ENCODE measurements at regions not wholly inside any gene's neighbourhood (a gene's known extent, or its start where the extent isn't known, plus 50 kb on each side); places are given as distances from the start of the nearest gene placed in this dataset.

DNA sequence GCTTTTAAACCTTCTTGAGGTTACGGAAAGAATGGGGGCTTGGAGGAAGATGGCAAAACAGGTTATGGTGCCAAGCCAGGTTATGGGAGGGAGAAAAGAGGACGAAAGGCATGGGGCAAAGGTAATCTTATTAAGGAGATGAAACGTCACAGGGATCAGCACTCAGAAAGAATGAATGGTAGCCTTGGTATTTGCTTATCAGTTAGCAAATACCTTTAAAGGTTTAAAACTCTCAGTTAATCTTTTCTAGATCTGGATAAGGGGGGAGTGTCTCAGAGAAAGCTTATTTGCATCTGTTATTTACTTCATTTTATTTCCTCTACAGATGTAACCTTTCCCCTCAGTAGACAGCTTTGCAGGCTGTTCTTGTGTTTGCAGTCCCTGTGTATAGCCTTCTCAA lies 55.5 kb upstream of the EEF1E1 start:
- CTCF ChIA-PET (ENCODE audit: unreplicated experiment) = no interaction called here
- BruUV-seq (replicated peaks) = no TSS peak
- intact Hi-C loops (cut with micrococcal nuclease; ENCODE audit: unreplicated experiment) = no loop called here
- H3K4me3 ChIP-seq (ENCODE audit: low read depth, low read length, poor library complexity, severe bottlenecking) = no peak overlapping the region
- H4K20me1 ChIP-seq (ENCODE audit: insufficient read depth, low read length) = no peaks in the 10 kb centered on the region
- H3K4me1 ChIP-seq (ENCODE audit: insufficient read depth, low read length, poor library complexity, severe bottlenecking) = no peaks in the 10 kb centered on the region
- no peaks in the 10 kb centered on the region for H3K9me3 ChIP-seq (ENCODE audit: low read length)
- TF ChIP-seq, protein P1, sequence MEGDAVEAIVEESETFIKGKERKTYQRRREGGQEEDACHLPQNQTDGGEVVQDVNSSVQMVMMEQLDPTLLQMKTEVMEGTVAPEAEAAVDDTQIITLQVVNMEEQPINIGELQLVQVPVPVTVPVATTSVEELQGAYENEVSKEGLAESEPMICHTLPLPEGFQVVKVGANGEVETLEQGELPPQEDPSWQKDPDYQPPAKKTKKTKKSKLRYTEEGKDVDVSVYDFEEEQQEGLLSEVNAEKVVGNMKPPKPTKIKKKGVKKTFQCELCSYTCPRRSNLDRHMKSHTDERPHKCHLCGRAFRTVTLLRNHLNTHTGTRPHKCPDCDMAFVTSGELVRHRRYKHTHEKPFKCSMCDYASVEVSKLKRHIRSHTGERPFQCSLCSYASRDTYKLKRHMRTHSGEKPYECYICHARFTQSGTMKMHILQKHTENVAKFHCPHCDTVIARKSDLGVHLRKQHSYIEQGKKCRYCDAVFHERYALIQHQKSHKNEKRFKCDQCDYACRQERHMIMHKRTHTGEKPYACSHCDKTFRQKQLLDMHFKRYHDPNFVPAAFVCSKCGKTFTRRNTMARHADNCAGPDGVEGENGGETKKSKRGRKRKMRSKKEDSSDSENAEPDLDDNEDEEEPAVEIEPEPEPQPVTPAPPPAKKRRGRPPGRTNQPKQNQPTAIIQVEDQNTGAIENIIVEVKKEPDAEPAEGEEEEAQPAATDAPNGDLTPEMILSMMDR (conservative IDR thresholded peaks at IDR 0.05; ENCODE audit: low read length) = no peak
- TF ChIP-seq EZH2phosphoT487 (IDR thresholded peaks at IDR 0.05; ENCODE audit: borderline replicate concordance, low read depth, low read length) = no peak
- no peak overlapping the region for H2AFZ ChIP-seq (ENCODE audit: low read length)
- H3K27ac ChIP-seq (ENCODE audit: low read depth, low read length, poor library complexity, severe bottlenecking) = no peak overlapping the region
- H3K4me2 ChIP-seq (ENCODE audit: low read length) = no peak overlapping the region
- H3K79me2 ChIP-seq (ENCODE audit: insufficient read depth, low read depth, low read length) = no peaks in the 10 kb centered on the region
- H3K9me2 ChIP-seq (ENCODE audit: insufficient read depth, low read length) = no peaks in the 10 kb centered on the region
- POLR2A ChIA-PET = no interaction called here
- H3K36me3 ChIP-seq (ENCODE audit: insufficient read depth, low read length) = no peaks in the 10 kb centered on the region
- no peak for DNase-seq (ENCODE audit: low spot score)

DNA sequence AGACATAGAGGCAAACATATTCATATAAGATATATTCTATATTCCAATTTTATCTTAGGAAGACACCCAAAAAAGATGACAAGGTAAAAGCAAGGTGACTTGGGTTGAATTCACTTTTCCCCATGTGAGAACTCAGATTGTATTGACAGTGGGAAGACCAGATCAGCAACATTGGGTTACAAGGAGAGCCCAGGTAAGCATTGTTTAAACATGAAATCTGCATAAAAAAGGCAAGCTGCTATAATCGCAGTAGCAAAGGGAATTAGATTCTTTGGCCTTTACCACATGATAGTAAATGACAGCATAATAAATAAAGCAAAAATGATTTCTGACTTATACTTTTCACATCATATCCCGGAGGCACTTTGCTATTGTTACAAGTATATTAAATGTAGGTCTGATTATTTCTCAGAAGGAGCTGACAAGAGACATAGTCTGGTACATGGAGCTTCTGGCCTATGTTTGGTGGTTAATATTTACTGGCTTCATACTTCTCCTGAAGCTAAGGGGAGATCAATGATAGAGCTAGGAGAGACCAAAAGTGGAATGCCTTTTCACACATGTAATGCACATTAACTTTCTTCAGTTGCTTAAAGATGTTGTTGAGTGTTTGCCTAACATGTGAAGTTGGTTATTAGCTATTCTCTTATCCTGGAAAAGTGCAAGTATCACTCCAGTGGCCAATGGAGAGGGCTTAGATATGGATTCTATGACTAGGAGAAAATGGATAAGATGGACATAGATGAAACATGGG lies 53.1 kb upstream of the EEF1E1 start:
- Histone ChIP-seq H3K9me3 (ENCODE audit: low read length) (no peaks in the 10 kb centered on the region), H3K4me3 (ENCODE audit: low read depth, low read length, poor library complexity, severe bottlenecking) (no peak overlapping the region), H4K20me1 (ENCODE audit: insufficient read depth, low read length) (no peaks in the 10 kb centered on the region), H3K4me1 (ENCODE audit: insufficient read depth, low read length, poor library complexity, severe bottlenecking) (no peaks in the 10 kb centered on the region), H2AFZ (ENCODE audit: low read length) (no peak overlapping the region), H3K4me2 (ENCODE audit: low read length) (no peak overlapping the region), H3K79me2 (ENCODE audit: insufficient read depth, low read depth, low read length) (no peaks in the 10 kb centered on the region), H3K27ac (ENCODE audit: low read depth, low read length, poor library complexity, severe bottlenecking) (no peak overlapping the region), H3K9me2 (ENCODE audit: insufficient read depth, low read length) (no peaks in the 10 kb centered on the region), H3K36me3 (ENCODE audit: insufficient read depth, low read length) (no peaks in the 10 kb centered on the region)
- no peak for TF ChIP-seq EZH2phosphoT487 (IDR thresholded peaks at IDR 0.05; ENCODE audit: borderline replicate concordance, low read depth, low read length)
- TF ChIP-seq, protein P1 (conservative IDR thresholded peaks at IDR 0.05; ENCODE audit: low read length) = no peak
- ChIA-PET POLR2A (interaction anchor here (0.6 kb wide), 1 partner anchor 11 kb away, joined by 5 read pairs; no protein-coding TSS in a partner anchor), CTCF (ENCODE audit: unreplicated experiment) (no interaction called here)
- no TSS peak for BruUV-seq (replicated peaks)
- no peak for DNase-seq (ENCODE audit: low spot score)
- intact Hi-C loops (cut with micrococcal nuclease; ENCODE audit: unreplicated experiment) = no loop called here
